ENCODE measurements at regions not wholly inside any gene's neighbourhood (a gene's known extent, or its start where the extent isn't known, plus 50 kb on each side); places are given as distances from the start of the nearest gene placed in this dataset.

- intact Hi-C loops (cut with DNase I): no loop called here
- DNase-seq (ENCODE audit: low spot score): no peak
Observed at GRCh38 chr1:87497380-87498203, 168.9 kb downstream of the LMO4 start.

GRCh38 chr1:87501738-87502137, 173.1 kb downstream of the LMO4 start:
- intact Hi-C loops (cut with DNase I): no loop called here
- no peak for DNase-seq (ENCODE audit: low spot score)

- intact Hi-C loops (cut with DNase I): no loop called here
Observed at GRCh38 chr1:87505391-87505983, 176.8 kb downstream of the LMO4 start.

GRCh38 chr1:87506147-87506546, 177.5 kb downstream of the LMO4 start:
- DNase-seq (ENCODE audit: low spot score): no peak
- intact Hi-C loops (cut with DNase I): no loop called here

More at GRCh38 chr1:87505391-87505983, 176.8 kb downstream of the LMO4 start:
- no peak for DNase-seq (ENCODE audit: low spot score)

- intact Hi-C loops (cut with DNase I): no loop called here
- DNase-seq (ENCODE audit: low spot score): no peak
Observed at GRCh38 chr1:87508247-87508787, 179.6 kb downstream of the LMO4 start.

- DNase-seq (ENCODE audit: low spot score): no peak
- intact Hi-C loops (cut with DNase I): no loop called here
Observed at GRCh38 chr1:87510540-87510939, 181.9 kb downstream of the LMO4 start.

- intact Hi-C loops (cut with DNase I): no loop called here
- no peak for DNase-seq (ENCODE audit: low spot score)
Observed at GRCh38 chr1:87511449-87511848, 182.8 kb downstream of the LMO4 start.

- no peak for DNase-seq (ENCODE audit: low spot score)
- intact Hi-C loops (cut with DNase I): no loop called here
Observed at GRCh38 chr1:87512431-87512830, 183.8 kb downstream of the LMO4 start.

GRCh38 chr1:87513255-87513654, 184.6 kb downstream of the LMO4 start:
- no peak for DNase-seq (ENCODE audit: low spot score)
- intact Hi-C loops (cut with DNase I): no loop called here

GRCh38 chr1:87513966-87514660, 185.4 kb downstream of the LMO4 start:
- no peak for DNase-seq (ENCODE audit: low spot score)
- intact Hi-C loops (cut with DNase I): no loop called here

GRCh38 chr1:87515781-87516180, 187.1 kb downstream of the LMO4 start:
- intact Hi-C loops (cut with DNase I): no loop called here
- no peak for DNase-seq (ENCODE audit: low spot score)

- no peak for DNase-seq (ENCODE audit: low spot score)
- intact Hi-C loops (cut with DNase I): loop anchor here in 1 of 2 donors (1.0 kb wide), 1 partner anchor 47 kb away; no protein-coding TSS in a partner anchor
Observed at GRCh38 chr1:87518794-87519193, 190.1 kb downstream of the LMO4 start.

GRCh38 chr1:87521452-87521851, 192.8 kb downstream of the LMO4 start:
- intact Hi-C loops (cut with DNase I): no loop called here

GRCh38 chr1:87523466-87523865, 194.8 kb downstream of the LMO4 start:
- intact Hi-C loops (cut with DNase I): no loop called here
- no peak for DNase-seq (ENCODE audit: low spot score)

More at GRCh38 chr1:87521452-87521851, 192.8 kb downstream of the LMO4 start:
- no peak for DNase-seq (ENCODE audit: low spot score)

- intact Hi-C loops (cut with DNase I): no loop called here
- no peak for DNase-seq (ENCODE audit: low spot score)
Observed at GRCh38 chr1:87524021-87524754, 195.5 kb downstream of the LMO4 start.

- DNase-seq (ENCODE audit: low spot score): no peak
- intact Hi-C loops (cut with DNase I): loop anchor here in 1 of 2 donors (5.0 kb wide), 1 partner anchor 722 kb away; no protein-coding TSS in a partner anchor
Observed at GRCh38 chr1:87528754-87529517, 200.3 kb downstream of the LMO4 start.

- no peak for DNase-seq (ENCODE audit: low spot score)
- intact Hi-C loops (cut with DNase I): no loop called here
Observed at GRCh38 chr1:87530042-87530807, 201.5 kb downstream of the LMO4 start.

GRCh38 chr1:87535551-87535950, 206.9 kb downstream of the LMO4 start:
- intact Hi-C loops (cut with DNase I): no loop called here
- no peak for DNase-seq (ENCODE audit: low spot score)
